HG03354 (cell line): ENCODE measurements at regions not wholly inside any gene's neighbourhood (a gene's known extent, or its start where the extent isn't known, plus 50 kb on each side); places are given as distances from the start of the nearest gene placed in this dataset.
"Not testable (repeated sequence)": the region's sequence is repeated elsewhere in the genome, so short reads cannot be mapped to it uniquely, and the experiment has no call there.

Source experiments
- ATAC-seq: cut with Tn5 transposase; IDR thresholded peaks from one replicate; pipeline ENCODE4 v1.9.1; 2021; ENCODE audit warnings: mild to moderate bottlenecking; ENCODE audit not compliant: unreplicated experiment, poor library complexity, severe bottlenecking

- ATAC-seq = not testable (repeated sequence)
These were observed 56.2 kb upstream of the TFPI start for GRCh38 chr2:187610450-187610849.

- ATAC-seq = no peak
These were observed 58.6 kb upstream of the TFPI start for GRCh38 chr2:187612857-187613256.

- ATAC-seq = no peak
These were observed 60.5 kb upstream of the TFPI start for GRCh38 chr2:187614756-187615155.

GRCh38 chr2:187615364-187615763, 61.1 kb upstream of the TFPI start:
- no peak for ATAC-seq

GRCh38 chr2:187615902-187616301, 61.7 kb upstream of the TFPI start:
- no peak for ATAC-seq

- no peak for ATAC-seq
These were observed 62.9 kb upstream of the TFPI start for GRCh38 chr2:187617120-187617519.

GRCh38 chr2:187617905-187618304, 63.7 kb upstream of the TFPI start:
- ATAC-seq = no peak

- ATAC-seq = no peak
These were observed 64.6 kb upstream of the TFPI start for GRCh38 chr2:187618813-187619212.

- no peak for ATAC-seq
These were observed 72.9 kb upstream of the TFPI start for GRCh38 chr2:187627153-187627552.

- ATAC-seq = not testable (repeated sequence)
These were observed 82.6 kb upstream of the TFPI start for GRCh38 chr2:187636731-187637391.

GRCh38 chr2:187637392-187637740, 83.1 kb upstream of the TFPI start:
- not testable (repeated sequence) for ATAC-seq

- not testable (repeated sequence) for ATAC-seq
These were observed 83.5 kb upstream of the TFPI start for GRCh38 chr2:187637771-187638170.

GRCh38 chr2:187638840-187639239, 84.6 kb upstream of the TFPI start:
- ATAC-seq = no peak

GRCh38 chr2:187640926-187641510, 86.8 kb upstream of the TFPI start:
- no peak for ATAC-seq

- no peak for ATAC-seq
These were observed 88.3 kb upstream of the TFPI start for GRCh38 chr2:187642498-187642897.

GRCh38 chr2:187644486-187644885, 90.3 kb upstream of the TFPI start:
- ATAC-seq = no peak

GRCh38 chr2:187644981-187645380, 90.7 kb upstream of the TFPI start:
- no peak for ATAC-seq

GRCh38 chr2:187646556-187646955, 92.3 kb upstream of the TFPI start:
- no peak for ATAC-seq

GRCh38 chr2:187654535-187654934, 100.3 kb upstream of the TFPI start:
- ATAC-seq = no peak

GRCh38 chr2:187655001-187655400, 100.8 kb upstream of the TFPI start:
- ATAC-seq = no peak

GRCh38 chr2:187656123-187656522, 101.9 kb upstream of the TFPI start:
- no peak for ATAC-seq
